ENCODE measurements at regions not wholly inside any gene's neighbourhood (a gene's known extent, or its start where the extent isn't known, plus 50 kb on each side); places are given as distances from the start of the nearest gene placed in this dataset.

DNA sequence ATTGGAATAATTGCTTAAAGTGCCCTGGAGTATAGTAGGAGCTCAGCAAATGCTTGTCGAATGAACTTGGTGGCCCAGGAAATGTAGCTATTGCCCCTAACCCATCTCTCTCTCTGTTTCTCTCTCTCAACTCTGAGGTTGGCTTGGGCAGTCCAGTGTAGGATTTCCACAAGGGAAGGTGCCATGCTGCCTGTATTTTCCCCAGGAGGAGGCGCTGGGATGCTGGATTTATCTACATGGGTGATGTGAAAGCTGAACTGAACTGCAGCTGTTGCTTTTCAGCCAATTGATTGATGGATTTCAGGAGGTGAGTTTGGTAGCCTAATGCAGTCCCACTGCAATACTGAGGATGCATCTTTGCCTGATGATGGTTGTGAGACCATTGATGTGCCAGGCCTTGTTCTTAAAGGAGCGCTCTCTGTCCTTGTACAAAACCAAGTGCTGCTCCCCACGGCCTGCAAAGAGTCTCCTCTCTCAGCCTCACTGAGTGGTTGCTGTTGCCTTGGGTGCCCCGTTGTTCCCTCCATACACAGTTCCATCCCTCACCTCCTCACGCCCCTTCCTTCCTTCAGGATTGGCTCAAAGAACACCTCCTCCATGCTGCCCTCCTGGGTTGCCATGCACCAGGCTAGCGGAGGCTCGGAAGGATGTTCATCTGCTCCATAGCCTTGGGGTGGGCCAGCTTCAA lies 200.6 kb downstream of the GLRX3 start:
- H3K27me3 ChIP-seq (ENCODE audit: control insufficient read depth, insufficient read depth, low read length) = no peaks in the 10 kb centered on the region
- H2BK120ac ChIP-seq (ENCODE audit: low read depth, low read length) = no peak overlapping the region
- ChIA-PET CTCF (no interaction called here), POLR2A (ENCODE audit: unreplicated experiment) (no interaction called here)
- no peak overlapping the region for H3K56ac ChIP-seq (ENCODE audit: extremely low read depth, insufficient read depth, low read length)
- no peak overlapping the region for H3K14ac ChIP-seq (replicated peaks; ENCODE audit: low read depth, low read length)
- no peak overlapping the region for H2AK9ac ChIP-seq (replicated peaks; ENCODE audit: low read depth, low read length, poor library complexity)
- H2BK20ac ChIP-seq (ENCODE audit: low read depth, low read length) = no peak overlapping the region
- TF ChIP-seq CHD1 (IDR thresholded peaks at IDR 0.05; ENCODE audit: low read depth, low read length) (no peak), NFE2L2 (IDR thresholded peaks at IDR 0.05; ENCODE audit: low read depth, low read length) (no peak), ELK1 (IDR thresholded peaks at IDR 0.05; ENCODE audit: borderline replicate concordance, low read depth, low read length) (no peak), MXI1 (IDR thresholded peaks at IDR 0.05; ENCODE audit: borderline replicate concordance, low read depth, low read length) (no peak), FOS (IDR thresholded peaks at IDR 0.05; ENCODE audit: low read depth, low read length) (no peak), MAFK (IDR thresholded peaks at IDR 0.05; ENCODE audit: low read depth, low read length) (no peak), SMC3 (IDR thresholded peaks at IDR 0.05; ENCODE audit: low read depth, low read length) (no peak), RFX5 (IDR thresholded peaks at IDR 0.05; ENCODE audit: low read depth, low read length) (no peak)
- ATAC-seq (ENCODE audit: low read depth) (no peak), DNase-seq (no peak)
- H3K27ac ChIP-seq (ENCODE audit: insufficient read depth, low read length) = no peak overlapping the region
- no peak overlapping the region for H3K23ac ChIP-seq (ENCODE audit: low read depth, low read length)
- no peaks in the 10 kb centered on the region for H4K20me1 ChIP-seq (ENCODE audit: insufficient read depth, low read length)
- no peak overlapping the region for H4K5ac ChIP-seq (ENCODE audit: low read depth, low read length)
- H2BK5ac ChIP-seq (ENCODE audit: low read depth, low read length, poor library complexity, severe bottlenecking) = no peak overlapping the region
- dilution Hi-C loops (cut with HindIII; ENCODE audit: low sequenced_read_pairs, unreplicated experiment) = no loop called here
- H3K4me1 ChIP-seq (ENCODE audit: control insufficient read depth, insufficient read depth, low read length) = no peaks in the 10 kb centered on the region
- peaks cover 60% of the 10 kb centered on the region for H3K9me3 ChIP-seq (ENCODE audit: control insufficient read depth, insufficient read depth, low read length)
- no TSS peak for BruUV-seq (replicated peaks)
- in situ Hi-C loops (cut with MboI; ENCODE audit: low sequenced_read_pairs) = no loop called here
- no peak overlapping the region for H4K8ac ChIP-seq (ENCODE audit: low read depth in 2 of 2, low read length in 2 of 2)
- no peak overlapping the region for H3K18ac ChIP-seq (ENCODE audit: low read depth, low read length)
- WGBS, 2 experiments (ENCODE audit: extremely low coverage in 2 of 2, insufficient read length in 1 of 2) = no CpG with 5 or more reads among the region's 8 CpGs
- H3K36me3 ChIP-seq (ENCODE audit: control insufficient read depth, insufficient read depth, low read length) = no peaks in the 10 kb centered on the region
- no peak overlapping the region for H2BK15ac ChIP-seq (ENCODE audit: low read depth, low read length)
- intact Hi-C loops (cut with micrococcal nuclease) = no loop called here
- H3K79me1 ChIP-seq (ENCODE audit: low read depth in 1 of 2, low read length in 2 of 2) = no peaks in the 10 kb centered on the region
- H3K9ac ChIP-seq (ENCODE audit: low read depth, low read length) = no peak overlapping the region
- H3K4me3 ChIP-seq (ENCODE audit: insufficient read depth, low read depth, low read length) = no peak overlapping the region
- no peak overlapping the region for H3K4ac ChIP-seq (ENCODE audit: low read depth, low read length)
- H4K91ac ChIP-seq (ENCODE audit: insufficient read depth, low read depth, low read length) = no peak overlapping the region
- no peak overlapping the region for H2AFZ ChIP-seq (replicated peaks; ENCODE audit: low read length, poor library complexity)
- no peaks in the 10 kb centered on the region for H3K9me1 ChIP-seq (ENCODE audit: insufficient read depth, low read length)
- no peak overlapping the region for H3K4me2 ChIP-seq (ENCODE audit: low read depth, low read length)
- no peak overlapping the region for H2AK5ac ChIP-seq (ENCODE audit: low read depth, low read length)
